Parathyroid adenoma (tissue), 2 donors: ENCODE measurements at regions not wholly inside any gene's neighbourhood (a gene's known extent, or its start where the extent isn't known, plus 50 kb on each side); places are given as distances from the start of the nearest gene placed in this dataset.

Experiments used
- H2AFZ ChIP-seq: fragments of 300-600 bp; sonication (generic); one replicate; pipeline ENCODE4 v1.7.0; 2017; ENCODE audit warnings: antibody characterized with exemption, mild to moderate bottlenecking
- H3K27ac ChIP-seq: fragments of 300-600 bp; sonication (generic); one replicate; pipeline ENCODE4 v1.7.0; 2017
- H3K27me3 ChIP-seq: fragments of 300-600 bp; sonication (generic); one replicate; pipeline ENCODE4 v1.7.0; 2017; ENCODE audit warnings: low read length; ENCODE audit not compliant: control insufficient read depth, insufficient read depth
- H3K36me3 ChIP-seq: fragments of 300-600 bp; sonication (generic); one replicate; pipeline ENCODE4 v1.7.0; 2017; ENCODE audit warnings: low read length; ENCODE audit not compliant: control insufficient read depth, insufficient read depth
- H3K4me1 ChIP-seq: fragments of 300-600 bp; sonication (generic); one replicate; pipeline ENCODE4 v1.7.0; 2017; ENCODE audit warnings: control low read depth
- H3K4me2 ChIP-seq: fragments of 300-600 bp; sonication (generic); one replicate; pipeline ENCODE4 v1.7.0; 2017; ENCODE audit warnings: low read length
- H3K4me3 ChIP-seq: fragments of 300-600 bp; sonication (generic); one replicate; pipeline ENCODE4 v1.7.0; 2017; ENCODE audit warnings: low read depth, low read length
- H3K79me2 ChIP-seq: fragments of 300-600 bp; sonication (generic); one replicate; pipeline ENCODE4 v1.7.0; 2017; ENCODE audit warnings: control low read depth
- H3K9ac ChIP-seq: fragments of 300-600 bp; sonication (generic); one replicate; pipeline ENCODE4 v1.7.0; 2017; ENCODE audit warnings: mild to moderate bottlenecking
- H3K9me3 ChIP-seq: fragments of 300-600 bp; sonication (generic); one replicate; pipeline ENCODE4 v1.7.0; 2017; ENCODE audit warnings: low read length; ENCODE audit not compliant: control insufficient read depth
- TF ChIP-seq, protein P1 (sequence below): fragments of 300-600 bp; sonication (generic); IDR thresholded peaks from one replicate; pipeline ENCODE4 v1.7.0; 2017; ENCODE audit warnings: antibody characterized with exemption, mild to moderate bottlenecking
- donor health status: primary hyperparathyroidism.

DNA sequence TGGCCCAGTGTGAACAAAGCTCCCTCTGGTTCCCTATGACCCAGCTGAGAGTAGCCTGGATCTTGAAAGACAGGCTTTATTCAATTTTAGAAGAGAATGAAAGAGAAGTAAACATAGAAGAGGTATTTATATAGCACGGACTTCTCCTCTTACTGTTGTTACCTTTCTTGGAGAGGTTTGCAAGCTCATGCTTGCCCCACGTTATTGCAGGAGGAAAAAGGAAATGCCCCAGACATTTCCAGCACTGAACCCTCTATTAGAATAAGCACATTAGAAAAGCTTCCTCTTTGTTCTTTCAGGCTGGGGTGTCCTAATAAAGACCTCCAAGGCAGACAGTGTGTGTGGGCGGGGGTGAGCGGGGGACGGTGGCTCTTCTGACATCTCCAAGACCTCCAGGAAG is 98.7 kb upstream of the AGBL1 start:
- H3K79me2 ChIP-seq, result no peaks in the 10 kb centered on the region
- H3K27me3 ChIP-seq, result no peaks in the 10 kb centered on the region
- H2AFZ ChIP-seq, result no peak overlapping the region
- H3K9ac ChIP-seq, result no peak overlapping the region
- TF ChIP-seq, protein P1, sequence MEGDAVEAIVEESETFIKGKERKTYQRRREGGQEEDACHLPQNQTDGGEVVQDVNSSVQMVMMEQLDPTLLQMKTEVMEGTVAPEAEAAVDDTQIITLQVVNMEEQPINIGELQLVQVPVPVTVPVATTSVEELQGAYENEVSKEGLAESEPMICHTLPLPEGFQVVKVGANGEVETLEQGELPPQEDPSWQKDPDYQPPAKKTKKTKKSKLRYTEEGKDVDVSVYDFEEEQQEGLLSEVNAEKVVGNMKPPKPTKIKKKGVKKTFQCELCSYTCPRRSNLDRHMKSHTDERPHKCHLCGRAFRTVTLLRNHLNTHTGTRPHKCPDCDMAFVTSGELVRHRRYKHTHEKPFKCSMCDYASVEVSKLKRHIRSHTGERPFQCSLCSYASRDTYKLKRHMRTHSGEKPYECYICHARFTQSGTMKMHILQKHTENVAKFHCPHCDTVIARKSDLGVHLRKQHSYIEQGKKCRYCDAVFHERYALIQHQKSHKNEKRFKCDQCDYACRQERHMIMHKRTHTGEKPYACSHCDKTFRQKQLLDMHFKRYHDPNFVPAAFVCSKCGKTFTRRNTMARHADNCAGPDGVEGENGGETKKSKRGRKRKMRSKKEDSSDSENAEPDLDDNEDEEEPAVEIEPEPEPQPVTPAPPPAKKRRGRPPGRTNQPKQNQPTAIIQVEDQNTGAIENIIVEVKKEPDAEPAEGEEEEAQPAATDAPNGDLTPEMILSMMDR, result no peak
- no peak overlapping the region for H3K4me3 ChIP-seq
- no peaks in the 10 kb centered on the region for H3K4me1 ChIP-seq
- H3K27ac ChIP-seq, result no peak overlapping the region
- H3K9me3 ChIP-seq, result peaks cover 1% of the 10 kb centered on the region
- H3K36me3 ChIP-seq, result no peaks in the 10 kb centered on the region
- no peak overlapping the region for H3K4me2 ChIP-seq

DNA sequence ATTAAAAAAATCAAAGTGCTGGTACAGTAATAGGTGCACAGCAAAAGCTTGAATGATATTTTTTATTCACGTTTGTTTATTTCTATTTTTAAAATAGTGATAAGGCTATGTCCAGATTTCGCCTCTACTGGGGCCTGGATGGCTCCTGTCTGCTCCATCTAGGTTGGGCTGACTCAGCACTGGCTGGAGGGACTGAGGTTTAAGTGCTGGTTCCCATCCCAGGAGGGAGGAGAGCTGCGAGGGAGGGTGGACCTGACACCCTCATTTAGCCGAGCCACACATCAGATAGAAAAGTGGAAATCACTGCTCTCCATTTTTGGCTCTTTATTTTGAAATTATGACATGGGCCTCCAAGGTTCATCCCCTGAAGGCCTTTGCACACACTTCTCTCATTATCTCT is 95.4 kb upstream of the AGBL1 start:
- H3K27me3 ChIP-seq, result no peaks in the 10 kb centered on the region
- H3K27ac ChIP-seq, result no peak overlapping the region
- no peaks in the 10 kb centered on the region for H3K36me3 ChIP-seq
- TF ChIP-seq, protein P1, result no peak
- H3K4me3 ChIP-seq, result no peak overlapping the region
- no peaks in the 10 kb centered on the region for H3K79me2 ChIP-seq
- no peak overlapping the region for H2AFZ ChIP-seq
- no peak overlapping the region for H3K9ac ChIP-seq
- no peaks in the 10 kb centered on the region for H3K9me3 ChIP-seq
- no peaks in the 10 kb centered on the region for H3K4me1 ChIP-seq
- no peak overlapping the region for H3K4me2 ChIP-seq

DNA sequence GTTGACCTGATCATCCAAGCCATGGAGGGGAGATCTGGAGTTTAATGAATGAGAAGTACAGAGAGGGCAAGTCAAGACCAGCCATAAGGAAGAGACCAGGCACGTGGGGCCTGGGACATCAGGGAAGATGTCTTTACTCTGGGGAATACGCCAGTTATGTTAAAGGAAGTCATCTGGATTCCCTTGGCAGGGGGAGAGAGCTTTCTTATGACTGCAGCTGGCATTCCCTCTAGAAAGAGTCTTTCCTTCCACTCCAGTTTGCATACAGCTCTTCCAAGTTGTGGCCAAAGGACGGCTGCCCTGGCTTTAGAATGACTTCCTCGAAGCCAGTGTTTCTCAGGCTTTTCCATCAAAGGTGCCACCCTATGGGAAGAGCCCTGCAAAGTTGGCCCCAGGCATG is 93.6 kb upstream of the AGBL1 start:
- no peak overlapping the region for H3K9ac ChIP-seq
- H3K27ac ChIP-seq, result no peak overlapping the region
- TF ChIP-seq, protein P1, result no peak
- H3K4me3 ChIP-seq, result no peak overlapping the region
- no peaks in the 10 kb centered on the region for H3K9me3 ChIP-seq
- H3K27me3 ChIP-seq, result no peaks in the 10 kb centered on the region
- H3K36me3 ChIP-seq, result no peaks in the 10 kb centered on the region
- no peak overlapping the region for H2AFZ ChIP-seq
- H3K79me2 ChIP-seq, result no peaks in the 10 kb centered on the region
- no peak overlapping the region for H3K4me2 ChIP-seq
- no peaks in the 10 kb centered on the region for H3K4me1 ChIP-seq

- no peak overlapping the region for H2AFZ ChIP-seq
- H3K9ac ChIP-seq, result no peak overlapping the region
- H3K79me2 ChIP-seq, result no peaks in the 10 kb centered on the region
- no peak overlapping the region for H3K4me3 ChIP-seq
- no peak overlapping the region for H3K27ac ChIP-seq
- no peak overlapping the region for H3K4me2 ChIP-seq
- no peaks in the 10 kb centered on the region for H3K9me3 ChIP-seq
- H3K27me3 ChIP-seq, result no peaks in the 10 kb centered on the region
- TF ChIP-seq, protein P1, result no peak
- no peaks in the 10 kb centered on the region for H3K4me1 ChIP-seq
- H3K36me3 ChIP-seq, result no peaks in the 10 kb centered on the region
Measured at GRCh38 chr15:85986741-85987140, 92.9 kb upstream of the AGBL1 start.

- Histone ChIP-seq H3K79me2 (no peaks in the 10 kb centered on the region), H3K4me2 (no peak overlapping the region), H3K9me3 (no peaks in the 10 kb centered on the region), H2AFZ (no peak overlapping the region), H3K4me3 (no peak overlapping the region), H3K4me1 (no peaks in the 10 kb centered on the region), H3K27me3 (no peaks in the 10 kb centered on the region), H3K36me3 (no peaks in the 10 kb centered on the region), H3K9ac (no peak overlapping the region), H3K27ac (no peak overlapping the region)
- TF ChIP-seq, protein P1, result no peak
Measured at GRCh38 chr15:85988741-85989140, 90.9 kb upstream of the AGBL1 start.
